EH (cell line): ENCODE measurements at regions not wholly inside any gene's neighbourhood (a gene's known extent, or its start where the extent isn't known, plus 50 kb on each side); places are given as distances from the start of the nearest gene placed in this dataset.
"Not testable (repeated sequence)": the region's sequence is repeated elsewhere in the genome, so short reads cannot be mapped to it uniquely, and the experiment has no call there.

ENCODE experiments used
- DNase-seq: peaks from one replicate; pipeline ENCODE4 v3.0.0-alpha.2; 2015; ENCODE audit warnings: low read depth

DNA sequence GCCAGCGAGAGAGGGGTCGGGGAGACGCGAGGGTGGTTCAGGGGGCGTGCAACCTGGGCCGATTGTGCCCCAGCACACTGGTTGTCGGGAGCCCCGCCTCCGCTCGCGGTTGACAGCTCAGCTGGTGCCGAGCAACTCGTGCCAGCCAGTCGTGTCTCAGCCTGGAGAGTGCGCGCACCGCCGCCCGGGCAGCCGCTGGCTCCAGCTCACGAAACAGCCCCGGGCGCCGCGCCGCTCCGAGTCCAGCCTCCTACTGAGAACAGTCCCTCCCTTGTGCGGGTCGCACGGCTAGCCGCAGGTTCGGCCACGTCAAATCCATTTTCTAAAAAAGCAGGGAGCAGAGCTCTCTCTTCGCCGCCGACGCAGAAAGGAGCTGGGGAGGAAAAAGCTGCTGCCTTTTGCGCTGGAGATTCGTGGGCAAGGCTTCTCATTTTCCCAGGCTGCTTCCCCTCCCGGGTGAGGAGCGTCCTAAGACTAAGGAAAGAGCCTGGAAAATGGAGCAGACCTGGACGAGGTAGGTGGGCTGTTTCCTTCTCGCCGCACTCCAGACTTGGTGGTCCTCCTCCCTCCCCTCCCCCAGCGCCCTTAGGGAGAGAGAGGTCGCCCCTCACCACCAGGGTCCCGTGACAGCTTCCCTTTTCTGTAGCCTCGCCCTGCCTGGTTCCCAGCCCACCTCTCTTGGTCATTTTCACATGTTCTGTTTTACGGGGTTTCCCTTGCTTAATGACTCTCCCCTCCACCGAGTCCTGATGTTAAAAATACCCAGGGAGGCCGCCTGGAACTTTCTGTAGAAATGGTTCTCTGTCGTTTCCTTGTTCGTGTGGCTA, 56.7 kb upstream of the SEC22B start:
- not testable (repeated sequence) for DNase-seq

DNA sequence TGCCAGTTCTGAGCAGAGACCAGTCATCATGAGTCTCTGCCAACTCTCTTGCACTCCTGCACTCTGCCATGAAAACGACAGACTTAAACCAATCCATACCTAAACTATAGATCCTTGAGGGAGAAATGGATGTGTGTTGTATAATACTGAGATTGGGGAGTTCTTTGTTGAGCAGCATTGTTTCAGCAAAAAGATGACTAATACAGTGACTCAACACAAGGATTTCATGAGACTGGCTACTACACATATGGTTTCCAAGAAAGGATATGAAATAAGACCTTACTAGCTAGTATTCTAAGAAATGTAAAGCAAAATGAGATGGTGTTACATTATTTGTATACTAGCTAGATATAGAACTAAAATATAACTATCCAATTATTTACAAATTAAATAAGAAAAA, 53.5 kb upstream of the SEC22B start:
- DNase-seq = not testable (repeated sequence)
